GM18519 (cell line): ENCODE measurements at regions not wholly inside any gene's neighbourhood (a gene's known extent, or its start where the extent isn't known, plus 50 kb on each side); places are given as distances from the start of the nearest gene placed in this dataset.
"Not testable (repeated sequence)": the region's sequence is repeated elsewhere in the genome, so short reads cannot be mapped to it uniquely, and the experiment has no call there.

Source experiments
- ATAC-seq: cut with Tn5 transposase; IDR thresholded peaks from one replicate; pipeline ENCODE4 v1.9.1; 2021; ENCODE audit warnings: mild to moderate bottlenecking, moderate library complexity; ENCODE audit not compliant: unreplicated experiment, low FRiP score

GRCh38 chr6:85360794-85361642, 88.9 kb upstream of the NT5E start:
- ATAC-seq = no peak

- no peak for ATAC-seq
Measured at GRCh38 chr6:85357651-85358050, 92.2 kb upstream of the NT5E start.

GRCh38 chr6:85356743-85357142, 93.1 kb upstream of the NT5E start:
- not testable (repeated sequence) for ATAC-seq

DNA sequence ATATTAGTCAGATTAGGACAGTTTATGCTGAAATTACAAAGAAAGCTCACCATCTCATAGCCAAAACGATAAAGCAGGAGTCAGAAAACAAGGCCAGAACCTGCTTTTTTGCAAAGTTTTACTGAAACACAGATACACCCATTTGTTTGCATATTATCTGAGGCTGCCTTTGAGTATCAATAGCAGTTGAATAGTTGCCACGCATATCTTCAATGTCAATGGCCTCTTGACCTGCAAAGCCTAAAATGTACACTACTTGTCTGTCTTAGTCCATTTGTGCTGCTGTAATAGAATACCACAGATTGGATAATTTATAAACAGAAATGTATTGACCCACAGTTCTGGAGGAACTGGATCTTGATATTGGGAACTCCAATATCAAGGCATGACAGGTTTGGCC, 94.1 kb upstream of the NT5E start:
- no peak for ATAC-seq

GRCh38 chr6:85354761-85355618, 94.9 kb upstream of the NT5E start:
- ATAC-seq = peak; percentile 57

DNA sequence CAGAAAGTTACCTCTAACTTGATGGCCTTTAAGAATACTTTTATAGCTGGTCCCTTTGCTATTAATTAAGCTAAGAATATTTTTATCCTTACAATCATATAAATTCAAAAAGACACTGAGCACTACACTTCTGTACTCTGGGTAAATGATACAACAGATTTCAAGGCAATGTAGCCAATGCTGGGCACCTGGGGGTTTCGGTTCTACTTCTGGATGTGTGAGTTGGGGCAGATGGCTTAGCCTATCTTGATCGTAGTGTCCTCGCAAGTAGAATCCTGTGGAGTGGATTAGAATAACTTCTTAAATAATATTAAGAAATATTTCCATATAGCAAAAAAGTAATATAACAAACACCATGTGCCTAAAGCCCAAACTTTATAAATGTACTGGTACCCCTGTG, 96.9 kb upstream of the NT5E start:
- no peak for ATAC-seq

- no peak for ATAC-seq
Measured at GRCh38 chr6:85348643-85349042, 101.2 kb upstream of the NT5E start.

GRCh38 chr6:85347812-85348211, 102.1 kb upstream of the NT5E start:
- no peak for ATAC-seq

- ATAC-seq = no peak
Measured at GRCh38 chr6:85346196-85346595, 103.7 kb upstream of the NT5E start.

DNA sequence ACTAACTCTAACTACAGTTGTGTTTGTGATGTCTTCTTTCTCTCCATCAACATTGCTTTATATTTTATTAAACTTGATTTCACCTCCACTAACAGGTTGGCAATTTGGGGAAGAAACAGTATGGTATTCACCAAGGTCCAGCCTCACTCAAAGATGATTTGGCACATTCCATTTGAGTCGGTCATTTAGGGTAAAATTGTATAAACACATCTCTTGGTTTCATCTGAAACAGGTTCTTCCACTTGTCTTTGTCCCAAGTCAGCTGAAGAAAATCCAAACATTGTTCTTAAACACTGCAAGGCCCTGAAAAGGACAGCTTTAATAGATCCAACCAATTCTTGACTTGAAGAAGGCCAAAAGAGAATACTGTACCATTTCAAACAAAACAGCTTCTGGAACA, 104.9 kb upstream of the NT5E start:
- no peak for ATAC-seq

- ATAC-seq = no peak
Measured at GRCh38 chr6:85343428-85343827, 106.5 kb upstream of the NT5E start.

GRCh38 chr6:85329196-85329595, 120.7 kb upstream of the NT5E start:
- no peak for ATAC-seq

DNA sequence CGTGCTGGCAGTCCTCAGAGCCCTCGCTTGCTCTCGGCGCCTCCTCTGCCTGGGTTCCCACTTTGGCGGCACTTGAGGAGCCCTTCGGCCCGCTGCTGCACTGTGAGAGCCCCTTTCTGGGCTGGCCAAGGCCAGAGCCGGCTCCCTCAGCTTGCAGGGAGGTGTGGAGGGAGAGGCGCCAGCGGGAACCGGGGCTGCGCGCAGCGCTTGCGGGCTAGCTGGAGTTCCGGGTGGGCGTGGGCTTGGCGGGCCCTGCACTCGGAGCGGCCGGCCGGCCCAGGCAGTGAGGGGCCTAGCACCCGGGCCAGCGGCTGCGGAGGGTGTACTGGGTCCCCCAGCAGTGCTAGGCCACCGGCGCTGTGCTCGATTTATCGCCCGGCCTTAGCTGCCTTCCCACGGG, 124.1 kb upstream of the NT5E start:
- ATAC-seq = not testable (repeated sequence)

DNA sequence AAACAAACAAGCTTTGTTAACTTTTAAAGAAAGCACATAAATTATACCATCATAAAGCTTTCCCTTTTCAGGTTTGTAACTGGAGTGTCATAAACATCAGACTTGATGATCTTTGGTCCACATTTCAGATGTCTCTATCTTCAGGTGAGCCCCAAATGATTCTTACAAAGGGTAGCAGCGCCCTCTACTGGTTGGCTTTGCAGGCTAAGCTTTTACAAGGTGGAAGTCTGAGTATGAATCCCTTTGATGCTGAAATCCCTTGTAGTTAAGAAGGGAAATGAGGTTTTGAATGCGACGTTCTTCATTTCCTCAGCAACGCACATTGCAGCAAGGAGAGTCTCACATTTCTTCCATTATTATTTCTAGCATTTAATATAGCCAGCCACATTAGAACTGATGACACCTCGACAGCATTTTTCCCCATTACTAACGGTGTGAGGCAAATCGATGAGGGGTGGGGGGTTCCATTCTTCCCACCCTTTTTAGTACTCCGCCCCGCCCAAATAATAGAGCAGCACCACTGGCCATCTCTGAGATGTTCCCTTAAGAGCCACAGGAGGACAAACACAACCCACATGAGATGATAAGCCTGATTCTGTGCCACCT, 126.3 kb upstream of the NT5E start:
- peak; percentile 70 for ATAC-seq

DNA sequence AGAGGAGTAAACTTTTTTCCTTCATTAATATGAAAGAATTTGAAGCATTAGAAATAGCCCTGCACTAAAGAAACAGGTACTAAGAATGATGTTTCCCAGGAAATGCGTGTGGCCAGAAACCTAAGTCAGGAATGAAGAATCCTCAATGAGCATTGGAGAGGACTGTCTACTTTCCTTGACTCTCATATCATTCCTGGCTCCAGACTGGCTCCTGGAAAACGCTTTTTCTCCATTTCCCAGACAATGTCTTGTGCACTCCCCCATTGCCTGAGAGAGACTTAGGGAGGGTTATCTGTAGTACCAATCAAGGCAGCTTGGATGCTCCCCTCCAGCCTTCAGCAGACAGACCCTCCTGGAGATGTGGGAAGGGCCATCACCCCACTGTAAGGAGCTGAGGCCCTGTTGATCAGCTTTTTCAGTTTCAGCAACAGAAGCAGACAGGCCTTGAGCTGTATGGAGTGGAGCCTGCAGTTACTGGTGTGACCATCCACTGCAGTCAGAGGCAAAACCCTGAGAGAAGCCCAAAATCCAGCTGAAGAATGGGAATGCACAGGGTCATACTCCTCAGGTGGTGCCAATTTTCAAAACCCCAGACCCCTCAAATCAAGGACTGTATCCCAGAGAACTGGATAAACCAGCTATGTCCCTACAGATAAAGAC, 127.3 kb upstream of the NT5E start:
- no peak for ATAC-seq

- no peak for ATAC-seq
Measured at GRCh38 chr6:85321906-85322305, 128.0 kb upstream of the NT5E start.

DNA sequence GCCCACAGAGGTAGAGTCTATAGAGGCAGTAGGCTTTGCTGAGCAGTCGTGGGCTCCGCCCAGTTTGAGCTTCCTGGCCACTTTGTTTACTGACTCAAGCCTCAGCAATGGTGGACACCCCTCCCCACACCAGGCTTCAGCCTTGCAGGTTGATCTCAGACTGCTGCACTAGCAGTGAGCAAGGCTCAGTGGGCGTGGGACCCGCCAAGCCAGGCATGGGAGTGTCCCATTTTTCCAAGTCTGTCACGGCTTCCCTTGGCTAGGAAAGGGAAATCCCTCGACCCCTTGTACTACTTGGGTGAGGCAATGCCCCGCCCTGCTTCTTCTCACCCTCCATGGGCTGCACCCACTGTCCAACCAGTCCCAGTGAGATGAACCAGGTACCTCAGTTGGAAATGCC, 135.3 kb upstream of the NT5E start:
- ATAC-seq = no peak

GRCh38 chr6:85300581-85300980, 149.3 kb upstream of the NT5E start:
- no peak for ATAC-seq

DNA sequence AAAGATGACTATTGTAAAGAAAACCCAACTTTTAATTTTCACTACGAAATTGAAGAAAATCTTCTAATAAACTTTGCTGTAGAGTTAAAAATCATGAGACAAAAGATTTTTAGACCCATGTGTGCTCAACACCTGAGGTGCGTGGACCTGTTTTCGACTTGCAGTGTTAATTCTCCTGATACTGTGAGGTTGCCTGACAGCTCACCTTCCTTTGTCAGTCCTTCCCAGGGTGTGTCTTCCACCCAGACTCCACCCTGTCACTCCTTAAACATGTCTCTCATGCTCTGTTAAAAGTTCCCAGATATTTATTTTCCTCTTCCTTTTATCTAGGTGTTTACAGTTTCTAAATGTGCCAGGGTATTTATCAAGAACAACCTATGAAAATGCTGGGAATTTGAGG, 151.3 kb upstream of the NT5E start:
- no peak for ATAC-seq

DNA sequence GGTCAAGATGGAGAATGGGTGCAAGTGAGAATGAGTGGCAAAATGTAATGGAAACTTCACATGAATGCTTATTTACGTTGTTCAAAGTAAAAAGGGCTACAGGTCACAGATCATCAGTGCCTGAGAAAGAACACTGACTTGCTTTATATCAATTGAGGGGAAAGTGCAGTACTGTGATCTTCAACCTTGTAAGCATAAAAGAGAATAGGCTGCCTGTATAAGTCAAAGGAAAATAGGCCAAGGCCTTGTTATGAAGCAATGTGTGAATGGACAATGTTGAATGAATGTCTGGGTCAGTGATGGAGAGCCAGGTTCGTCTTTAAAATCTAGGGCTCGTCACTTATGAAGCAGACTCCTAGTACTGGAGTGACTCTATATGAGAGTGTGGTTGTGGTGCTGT, 158.6 kb upstream of the NT5E start:
- ATAC-seq = no peak

- ATAC-seq = no peak
Measured at GRCh38 chr6:85287654-85288053, 162.2 kb upstream of the NT5E start.
